GM23248 (cell line): ENCODE measurements at regions not wholly inside any gene's neighbourhood (a gene's known extent, or its start where the extent isn't known, plus 50 kb on each side); places are given as distances from the start of the nearest gene placed in this dataset.

Source experiments
- EZH2 ChIP-seq: fragments of 200-600 bp; sonication (generic); IDR thresholded peaks from 2 replicates; pipeline ENCODE4 v1.6.1; 2018; ENCODE audit warnings: antibody characterized with exemption, mild to moderate bottlenecking; ENCODE audit not compliant: insufficient read depth, poor library complexity, severe bottlenecking
- EZH2phosphoT487 ChIP-seq: fragments of 200-600 bp; sonication (generic); IDR thresholded peaks from 2 replicates; pipeline ENCODE4 v1.6.1; 2018; ENCODE audit warnings: antibody characterized with exemption, moderate library complexity, mild to moderate bottlenecking, low read depth; ENCODE audit not compliant: insufficient read depth

DNA sequence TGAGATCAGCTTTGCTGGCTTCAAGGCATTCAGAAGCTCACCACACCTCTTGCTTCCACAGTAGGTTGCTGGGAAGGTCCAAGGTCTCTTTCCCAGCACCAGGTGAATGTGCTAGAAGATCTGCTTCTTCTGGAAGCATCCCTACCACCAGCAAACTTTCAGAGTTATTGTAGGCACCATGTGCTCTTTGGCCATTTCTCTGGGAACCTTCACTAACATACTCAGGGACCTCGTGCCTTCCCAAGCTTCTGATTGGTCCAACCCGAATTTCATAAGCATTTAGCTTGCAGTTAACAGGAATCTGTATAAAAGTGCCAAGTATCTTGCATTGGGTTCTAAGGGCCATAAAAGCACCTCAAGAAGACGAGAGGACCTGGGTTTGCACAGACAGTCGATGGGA, 86.5 kb upstream of the ARL4C start:
- TF ChIP-seq EZH2 (no peak), EZH2phosphoT487 (no peak)
